Glutamatergic neuron (in vitro differentiated cells): ENCODE measurements at regions not wholly inside any gene's neighbourhood (a gene's known extent, or its start where the extent isn't known, plus 50 kb on each side); places are given as distances from the start of the nearest gene placed in this dataset.
A peak's percentile ranks its signal among the peaks of the same experiment; 100 is the strongest.
"Not testable (repeated sequence)": the region's sequence is repeated elsewhere in the genome, so short reads cannot be mapped to it uniquely, and the experiment has no call there.

Experiments
- DNase-seq: peaks from one replicate; pipeline ENCODE4 v3.0.0; 2022
- H3K27ac Mint-ChIP-seq: one replicate; pipeline ENCODE4 v1.8.0; 2020; ENCODE audit warnings: mild to moderate bottlenecking, mixed read lengths, inconsistent platforms; ENCODE audit not compliant: unreplicated experiment
- H3K27me3 Mint-ChIP-seq: one replicate; pipeline ENCODE4 v1.8.0; 2020; ENCODE audit warnings: mild to moderate bottlenecking, moderate library complexity, mixed read lengths, inconsistent platforms; ENCODE audit not compliant: unreplicated experiment
- H3K36me3 Mint-ChIP-seq: one replicate; pipeline ENCODE4 v1.8.0; 2020; ENCODE audit warnings: mild to moderate bottlenecking, mixed read lengths, inconsistent platforms; ENCODE audit not compliant: unreplicated experiment
- H3K4me1 Mint-ChIP-seq: one replicate; pipeline ENCODE4 v1.8.0; 2020; ENCODE audit warnings: mild to moderate bottlenecking, low read depth, mixed read lengths, inconsistent platforms; ENCODE audit not compliant: unreplicated experiment
- H3K4me3 Mint-ChIP-seq: one replicate; pipeline ENCODE4 v1.8.0; 2020; ENCODE audit warnings: mild to moderate bottlenecking, mixed read lengths, inconsistent platforms; ENCODE audit not compliant: unreplicated experiment
- H3K9me3 Mint-ChIP-seq: one replicate; pipeline ENCODE4 v1.8.0; 2020; ENCODE audit warnings: mild to moderate bottlenecking, moderate library complexity, mixed read lengths, inconsistent platforms; ENCODE audit not compliant: unreplicated experiment
- CTCF ChIP-seq: fragments of 200-600 bp; sonication (generic); IDR thresholded peaks from one replicate; pipeline ENCODE4 v1.5.0; 2021; ENCODE audit not compliant: partially characterized antibody, unreplicated experiment

GRCh38 chr6:9825526-9825925 lies 589.3 kb downstream of the TFAP2A start:
- Mint-ChIP-seq H3K27me3 (peaks cover 2% of the 10 kb centered on the region), H3K36me3 (no peaks in the 10 kb centered on the region), H3K4me1 (no peaks in the 10 kb centered on the region), H3K27ac (no peak overlapping the region), H3K9me3 (peaks cover 2% of the 10 kb centered on the region), H3K4me3 (no peak overlapping the region)
- TF ChIP-seq CTCF: no peak
- no peak for DNase-seq

GRCh38 chr6:9810727-9811126 lies 604.1 kb downstream of the TFAP2A start:
- not testable (repeated sequence) for H3K27me3 Mint-ChIP-seq, DNase-seq

GRCh38 chr6:9810286-9810685 lies 604.6 kb downstream of the TFAP2A start:
- H3K27me3 Mint-ChIP-seq: no peaks in the 10 kb centered on the region
- peak overlapping the region; percentile 68 for H3K27ac Mint-ChIP-seq

More at GRCh38 chr6:9810727-9811126, 604.1 kb downstream of the TFAP2A start:
- H3K9me3 Mint-ChIP-seq, H3K4me3 Mint-ChIP-seq, H3K4me1 Mint-ChIP-seq, H3K36me3 Mint-ChIP-seq: not testable (repeated sequence)
- H3K27ac Mint-ChIP-seq: peak overlapping the region; percentile 68

GRCh38 chr6:9806195-9806594 lies 608.7 kb downstream of the TFAP2A start:
- TF ChIP-seq CTCF: no peak
- DNase-seq: no peak
- Mint-ChIP-seq H3K27me3 (no peaks in the 10 kb centered on the region), H3K4me3 (no peak overlapping the region), H3K27ac (no peak overlapping the region), H3K4me1 (no peaks in the 10 kb centered on the region), H3K9me3 (no peaks in the 10 kb centered on the region), H3K36me3 (no peaks in the 10 kb centered on the region)

More at GRCh38 chr6:9810286-9810685, 604.6 kb downstream of the TFAP2A start:
- H3K9me3 Mint-ChIP-seq: no peaks in the 10 kb centered on the region
- DNase-seq: peak; percentile 35
- H3K4me1 Mint-ChIP-seq: no peaks in the 10 kb centered on the region
- no peak overlapping the region for H3K4me3 Mint-ChIP-seq
- no peak for TF ChIP-seq CTCF
- H3K36me3 Mint-ChIP-seq: no peaks in the 10 kb centered on the region

GRCh38 chr6:9801249-9801754 lies 613.6 kb downstream of the TFAP2A start:
- Mint-ChIP-seq H3K27ac (no peak overlapping the region), H3K9me3 (no peaks in the 10 kb centered on the region), H3K4me1 (no peaks in the 10 kb centered on the region), H3K4me3 (no peak overlapping the region), H3K36me3 (no peaks in the 10 kb centered on the region), H3K27me3 (no peaks in the 10 kb centered on the region)
- DNase-seq: no peak
- TF ChIP-seq CTCF: no peak

GRCh38 chr6:9799582-9799981 lies 615.3 kb downstream of the TFAP2A start:
- no peak for DNase-seq
- Mint-ChIP-seq H3K9me3 (no peaks in the 10 kb centered on the region), H3K27ac (no peak overlapping the region), H3K4me1 (no peaks in the 10 kb centered on the region), H3K36me3 (no peaks in the 10 kb centered on the region), H3K27me3 (no peaks in the 10 kb centered on the region), H3K4me3 (no peak overlapping the region)
- TF ChIP-seq CTCF: no peak
